Gastrocnemius medialis (tissue), 4 donors: ENCODE measurements at regions not wholly inside any gene's neighbourhood (a gene's known extent, or its start where the extent isn't known, plus 50 kb on each side); places are given as distances from the start of the nearest gene placed in this dataset.

Experiments used
- POLR2A ChIP-seq, 2 donors: fragments of 450-650 bp; IDR thresholded peaks; one replicate each; pipeline ENCODE4 v1.6.1; 2017; ENCODE audit warnings: antibody characterized with exemption in 2 of 2, mild to moderate bottlenecking in 2 of 2, moderate library complexity in 2 of 2
- TF ChIP-seq, protein P1 (sequence below), 5 experiments: fragments of 450-650 bp in 3 of 5; fragments of 200-600 bp in 2 of 5; sonication (generic) in 2 of 5; IDR thresholded peaks in 4 of 5; conservative IDR thresholded peaks in 1 of 5; 1 replicate in 4 of 5; 2 replicates in 1 of 5; pipeline ENCODE4 v1.5.1; 2016 to 2019; ENCODE audit warnings: antibody characterized with exemption in 5 of 5, mild to moderate bottlenecking in 3 of 5, moderate library complexity in 3 of 5

DNA sequence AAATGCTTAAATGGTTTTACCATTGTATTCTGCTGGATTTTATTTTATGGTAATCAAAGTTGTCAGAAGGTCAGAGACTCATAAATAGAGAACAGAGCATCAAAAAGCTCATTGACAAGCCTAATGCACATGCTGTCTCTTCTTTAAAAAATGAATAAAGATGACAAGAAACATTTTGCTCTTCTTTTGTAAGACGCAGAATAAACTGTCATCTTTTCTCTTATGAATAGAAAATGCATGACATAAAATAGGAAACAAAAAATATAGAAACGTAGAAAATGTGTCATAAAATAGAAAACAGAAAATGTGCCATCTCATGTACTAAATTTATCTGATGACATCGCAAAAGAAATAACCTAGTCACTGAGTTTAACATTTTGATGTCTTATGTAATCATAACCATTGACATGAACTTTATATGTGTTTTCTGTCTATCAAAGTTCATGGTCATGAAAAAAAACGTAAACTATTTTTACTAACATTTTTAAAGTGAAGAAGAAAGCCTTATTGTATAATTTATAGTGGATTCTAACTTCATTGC, 484.1 kb downstream of the TRIML1 start:
- TF ChIP-seq, protein P1, sequence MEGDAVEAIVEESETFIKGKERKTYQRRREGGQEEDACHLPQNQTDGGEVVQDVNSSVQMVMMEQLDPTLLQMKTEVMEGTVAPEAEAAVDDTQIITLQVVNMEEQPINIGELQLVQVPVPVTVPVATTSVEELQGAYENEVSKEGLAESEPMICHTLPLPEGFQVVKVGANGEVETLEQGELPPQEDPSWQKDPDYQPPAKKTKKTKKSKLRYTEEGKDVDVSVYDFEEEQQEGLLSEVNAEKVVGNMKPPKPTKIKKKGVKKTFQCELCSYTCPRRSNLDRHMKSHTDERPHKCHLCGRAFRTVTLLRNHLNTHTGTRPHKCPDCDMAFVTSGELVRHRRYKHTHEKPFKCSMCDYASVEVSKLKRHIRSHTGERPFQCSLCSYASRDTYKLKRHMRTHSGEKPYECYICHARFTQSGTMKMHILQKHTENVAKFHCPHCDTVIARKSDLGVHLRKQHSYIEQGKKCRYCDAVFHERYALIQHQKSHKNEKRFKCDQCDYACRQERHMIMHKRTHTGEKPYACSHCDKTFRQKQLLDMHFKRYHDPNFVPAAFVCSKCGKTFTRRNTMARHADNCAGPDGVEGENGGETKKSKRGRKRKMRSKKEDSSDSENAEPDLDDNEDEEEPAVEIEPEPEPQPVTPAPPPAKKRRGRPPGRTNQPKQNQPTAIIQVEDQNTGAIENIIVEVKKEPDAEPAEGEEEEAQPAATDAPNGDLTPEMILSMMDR (IDR thresholded peaks at IDR 0.05 in 4 of 5, conservative IDR thresholded peaks at IDR 0.05 in 1 of 5), result no peak
- no peak for TF ChIP-seq POLR2A (IDR thresholded peaks at IDR 0.05)
